ENCODE measurements at regions not wholly inside any gene's neighbourhood (a gene's known extent, or its start where the extent isn't known, plus 50 kb on each side); places are given as distances from the start of the nearest gene placed in this dataset.

DNA sequence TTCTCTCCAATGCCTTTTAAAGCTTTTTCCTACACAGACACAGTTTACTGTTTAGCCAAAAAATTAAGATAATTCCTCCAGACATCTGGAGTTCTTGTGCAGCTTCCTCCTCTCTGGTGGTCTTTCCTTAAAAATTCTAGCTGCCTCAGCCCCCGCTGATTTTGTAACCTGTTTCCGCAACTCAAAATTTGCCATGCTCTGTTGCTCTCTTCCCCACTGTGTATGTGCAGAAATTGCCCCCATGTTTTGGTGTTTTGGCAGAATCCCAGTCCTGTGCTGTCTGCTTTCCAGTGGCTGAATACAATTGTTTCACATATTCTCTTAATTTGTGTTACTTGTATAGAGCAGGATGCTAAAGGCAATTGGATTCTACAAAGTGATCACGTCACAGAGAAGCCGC, 151.7 kb upstream of the PRSS1 start:
- TF ChIP-seq, protein P1, sequence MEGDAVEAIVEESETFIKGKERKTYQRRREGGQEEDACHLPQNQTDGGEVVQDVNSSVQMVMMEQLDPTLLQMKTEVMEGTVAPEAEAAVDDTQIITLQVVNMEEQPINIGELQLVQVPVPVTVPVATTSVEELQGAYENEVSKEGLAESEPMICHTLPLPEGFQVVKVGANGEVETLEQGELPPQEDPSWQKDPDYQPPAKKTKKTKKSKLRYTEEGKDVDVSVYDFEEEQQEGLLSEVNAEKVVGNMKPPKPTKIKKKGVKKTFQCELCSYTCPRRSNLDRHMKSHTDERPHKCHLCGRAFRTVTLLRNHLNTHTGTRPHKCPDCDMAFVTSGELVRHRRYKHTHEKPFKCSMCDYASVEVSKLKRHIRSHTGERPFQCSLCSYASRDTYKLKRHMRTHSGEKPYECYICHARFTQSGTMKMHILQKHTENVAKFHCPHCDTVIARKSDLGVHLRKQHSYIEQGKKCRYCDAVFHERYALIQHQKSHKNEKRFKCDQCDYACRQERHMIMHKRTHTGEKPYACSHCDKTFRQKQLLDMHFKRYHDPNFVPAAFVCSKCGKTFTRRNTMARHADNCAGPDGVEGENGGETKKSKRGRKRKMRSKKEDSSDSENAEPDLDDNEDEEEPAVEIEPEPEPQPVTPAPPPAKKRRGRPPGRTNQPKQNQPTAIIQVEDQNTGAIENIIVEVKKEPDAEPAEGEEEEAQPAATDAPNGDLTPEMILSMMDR (IDR thresholded peaks at IDR 0.05), result no peak
- TF ChIP-seq POLR2A (IDR thresholded peaks at IDR 0.05), result no peak
